Lower lobe of right lung (tissue), 2 donors: ENCODE measurements at regions not wholly inside any gene's neighbourhood (a gene's known extent, or its start where the extent isn't known, plus 50 kb on each side); places are given as distances from the start of the nearest gene placed in this dataset.

Experiments
- ATAC-seq, 2 donors: fragments of 200-7000 bp; cut with Tn5 transposase; one replicate each; pipeline ENCODE4 v1.9.1; 2020 to 2022; ENCODE audit warnings: mild to moderate bottlenecking in 2 of 2, moderate library complexity in 2 of 2
- DNase-seq: peaks from one replicate; pipeline ENCODE4 v3.0.0-alpha.2; 2020
- H3K27ac ChIP-seq: fragments of 200-600 bp; one replicate; pipeline ENCODE4 v1.8.0; 2022
- H3K27me3 ChIP-seq: fragments of 200-600 bp; one replicate; pipeline ENCODE4 v1.8.0; 2022; ENCODE audit warnings: low read depth
- H3K36me3 ChIP-seq: fragments of 200-600 bp; one replicate; pipeline ENCODE4 v1.8.0; 2022; ENCODE audit warnings: mild to moderate bottlenecking
- H3K4me1 ChIP-seq: fragments of 200-600 bp; one replicate; pipeline ENCODE4 v1.8.0; 2022
- H3K4me3 ChIP-seq: fragments of 200-600 bp; one replicate; pipeline ENCODE4 v1.8.0; 2022; ENCODE audit warnings: mild to moderate bottlenecking
- H3K9me3 ChIP-seq: fragments of 200-600 bp; one replicate; pipeline ENCODE4 v1.8.0; 2022
- CTCF ChIP-seq: fragments of 200-600 bp; IDR thresholded peaks from one replicate; pipeline ENCODE4 v1.8.0; 2022; ENCODE audit warnings: antibody characterized with exemption, mild to moderate bottlenecking
- intact Hi-C: fragments of 100-400 bp; cut with DNase I; formaldehyde crosslinking; loops from one replicate; pipeline ENCODE4 v1.11.0; 2022
- donor health status: DM: no; HTN: yes; CAD: no; lungs with severe emphysema.

DNA sequence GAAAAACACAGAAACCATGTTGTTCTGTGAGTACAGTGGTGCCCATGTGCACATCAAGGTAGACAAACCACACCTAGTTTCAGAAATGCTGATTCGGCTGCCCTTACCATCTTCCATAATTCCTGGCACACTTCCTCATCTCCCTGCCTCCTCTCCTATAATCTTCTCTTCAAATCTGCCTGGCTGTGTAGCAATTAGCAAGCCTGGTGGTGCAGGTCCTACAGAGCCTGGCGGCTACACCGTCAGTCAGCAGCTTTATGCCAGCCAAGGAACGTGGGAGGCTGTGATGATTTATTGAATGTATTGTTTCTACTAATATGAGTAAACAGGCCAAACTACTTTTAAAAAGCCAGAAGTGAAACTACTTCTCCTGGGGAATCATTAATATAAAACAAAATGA is 106.8 kb downstream of the SEMA6D start:
- no peak for DNase-seq
- intact Hi-C loops = no loop called here
- H3K27me3 ChIP-seq = no peaks in the 10 kb centered on the region
- no peak for TF ChIP-seq CTCF
- no peak for ATAC-seq
- no peak overlapping the region for H3K4me3 ChIP-seq
- H3K36me3 ChIP-seq = no peaks in the 10 kb centered on the region
- H3K4me1 ChIP-seq = peaks cover 4% of the 10 kb centered on the region
- H3K27ac ChIP-seq = no peak overlapping the region
- H3K9me3 ChIP-seq = no peaks in the 10 kb centered on the region

GRCh38 chr15:47829667-47830066 is 112.4 kb downstream of the SEMA6D start:
- no peak for ATAC-seq
- intact Hi-C loops = no loop called here
- no peak for TF ChIP-seq CTCF

GRCh38 chr15:47834093-47834492 is 116.8 kb downstream of the SEMA6D start:
- no peak for ATAC-seq
- H3K9me3 ChIP-seq = no peaks in the 10 kb centered on the region
- no peak for TF ChIP-seq CTCF
- H3K4me3 ChIP-seq = no peak overlapping the region
- no peaks in the 10 kb centered on the region for H3K4me1 ChIP-seq
- H3K27me3 ChIP-seq = no peaks in the 10 kb centered on the region
- intact Hi-C loops = no loop called here
- DNase-seq = no peak
- H3K36me3 ChIP-seq = no peaks in the 10 kb centered on the region
- no peak overlapping the region for H3K27ac ChIP-seq

More at GRCh38 chr15:47829667-47830066, 112.4 kb downstream of the SEMA6D start:
- Histone ChIP-seq H3K36me3 (no peaks in the 10 kb centered on the region), H3K4me3 (no peak overlapping the region), H3K27ac (no peak overlapping the region), H3K4me1 (no peaks in the 10 kb centered on the region), H3K27me3 (no peaks in the 10 kb centered on the region), H3K9me3 (no peaks in the 10 kb centered on the region)
- no peak for DNase-seq

- TF ChIP-seq CTCF = no peak
- intact Hi-C loops = no loop called here
- ATAC-seq (no peak), DNase-seq (no peak)
- no peaks in the 10 kb centered on the region for H3K36me3 ChIP-seq
- no peaks in the 10 kb centered on the region for H3K9me3 ChIP-seq
- no peak overlapping the region for H3K27ac ChIP-seq
- H3K4me1 ChIP-seq = no peaks in the 10 kb centered on the region
- H3K4me3 ChIP-seq = no peak overlapping the region
- no peaks in the 10 kb centered on the region for H3K27me3 ChIP-seq
Measured at GRCh38 chr15:47839233-47839825, 122.0 kb downstream of the SEMA6D start.

- intact Hi-C loops = no loop called here
- no peaks in the 10 kb centered on the region for H3K27me3 ChIP-seq
- no peak for TF ChIP-seq CTCF
- H3K4me3 ChIP-seq = no peak overlapping the region
- no peaks in the 10 kb centered on the region for H3K36me3 ChIP-seq
- ATAC-seq = no peak
- H3K4me1 ChIP-seq = no peaks in the 10 kb centered on the region
- H3K9me3 ChIP-seq = no peaks in the 10 kb centered on the region
- no peak for DNase-seq
- no peak overlapping the region for H3K27ac ChIP-seq
Measured at GRCh38 chr15:47843124-47843663, 125.9 kb downstream of the SEMA6D start.
